Fibroblast of peridontal ligament (primary cell): ENCODE measurements at regions not wholly inside any gene's neighbourhood (a gene's known extent, or its start where the extent isn't known, plus 50 kb on each side); places are given as distances from the start of the nearest gene placed in this dataset.

Experiments used
- DNase-seq: peaks from one replicate; pipeline ENCODE4 v3.0.0-alpha.2; 2010; ENCODE audit errors: extremely low read depth

- no peak for DNase-seq
These were observed 316.9 kb upstream of the PRDM1 start for GRCh38 chr6:105769197-105769596.

- DNase-seq: no peak
These were observed 318.6 kb upstream of the PRDM1 start for GRCh38 chr6:105767541-105767940.

DNA sequence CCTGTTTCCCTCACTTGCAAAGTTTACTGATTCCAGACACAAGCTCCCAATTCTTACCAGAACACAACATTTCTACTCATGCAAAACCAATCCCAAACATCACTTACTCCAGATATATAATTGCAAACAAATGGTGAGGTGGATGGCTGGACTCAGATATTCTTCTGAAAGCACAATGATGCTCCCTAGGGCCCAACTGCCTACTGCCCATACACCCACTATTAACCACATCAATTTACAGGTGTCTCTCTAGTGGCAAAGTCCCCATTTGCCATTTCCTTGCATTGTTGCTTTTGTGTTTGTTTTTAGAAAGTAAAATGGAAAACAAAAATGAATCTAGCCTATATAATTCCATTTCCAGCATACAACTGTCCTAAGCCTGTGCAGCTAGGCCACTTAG is 320.9 kb upstream of the PRDM1 start:
- DNase-seq: no peak

- no peak for DNase-seq
These were observed 321.8 kb upstream of the PRDM1 start for GRCh38 chr6:105764315-105764714.

DNA sequence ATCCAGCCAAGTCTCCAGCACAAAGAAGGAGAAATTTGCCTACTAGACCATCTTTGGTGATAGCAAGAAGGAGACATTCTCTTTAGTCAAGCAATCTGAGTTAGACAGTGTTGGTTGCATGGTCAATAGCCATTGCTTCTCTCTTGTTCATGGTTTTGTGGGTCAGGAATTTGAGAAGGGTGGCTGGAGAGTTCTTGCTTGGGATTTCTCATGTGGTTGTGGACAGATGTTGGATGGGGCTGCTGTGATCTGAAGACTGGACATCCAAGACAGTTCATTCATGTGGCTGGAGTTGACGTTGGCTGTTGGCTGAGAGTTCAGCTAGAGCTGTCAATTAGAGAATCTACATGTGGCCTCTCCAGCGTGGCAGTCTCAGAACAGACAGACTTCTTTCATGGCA is 322.3 kb upstream of the PRDM1 start:
- DNase-seq: no peak

GRCh38 chr6:105760746-105761145 is 325.4 kb upstream of the PRDM1 start:
- DNase-seq: no peak

- DNase-seq: peak; percentile 90
These were observed 326.2 kb upstream of the PRDM1 start for GRCh38 chr6:105759946-105760345.

DNA sequence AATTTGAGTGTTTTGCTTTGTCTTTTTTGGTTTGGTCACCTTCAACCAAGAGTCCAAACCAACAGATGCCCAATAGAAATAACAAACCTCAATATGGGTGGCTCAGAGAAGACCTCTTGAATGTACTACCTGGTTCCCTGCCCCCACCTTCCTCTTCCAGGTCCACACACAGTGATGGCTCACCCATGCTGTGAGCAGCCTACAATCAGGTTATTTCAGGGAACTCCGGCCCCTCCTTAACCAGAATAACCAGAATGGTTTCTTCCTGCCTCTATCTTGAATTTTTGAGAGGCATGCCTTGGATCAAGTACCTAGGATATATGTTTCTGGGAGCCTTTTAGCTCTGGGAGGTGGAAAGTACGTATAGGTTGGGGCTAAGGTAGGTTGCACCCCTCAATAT is 327.1 kb upstream of the PRDM1 start:
- no peak for DNase-seq

- no peak for DNase-seq
These were observed 328.5 kb upstream of the PRDM1 start for GRCh38 chr6:105757512-105758200.

DNA sequence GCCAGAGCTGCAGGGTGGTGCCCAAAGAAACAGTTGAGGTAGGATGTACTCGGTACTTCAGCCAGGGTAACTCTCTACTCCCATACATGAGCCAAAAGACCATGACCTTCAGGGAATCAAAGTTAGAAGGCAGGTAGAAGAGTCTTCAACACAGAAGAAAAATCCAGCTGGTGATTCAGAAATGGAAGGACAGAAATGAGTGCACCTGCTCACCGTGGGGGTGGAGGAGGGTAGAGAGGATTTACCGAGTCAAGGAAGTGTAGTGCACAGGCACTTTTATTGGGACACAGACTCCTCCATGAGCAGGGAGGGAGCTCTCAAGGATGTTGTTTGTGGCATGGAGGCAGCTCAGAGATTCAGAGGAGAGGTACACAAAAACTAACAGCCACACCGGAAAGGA is 330.3 kb upstream of the PRDM1 start:
- no peak for DNase-seq

DNA sequence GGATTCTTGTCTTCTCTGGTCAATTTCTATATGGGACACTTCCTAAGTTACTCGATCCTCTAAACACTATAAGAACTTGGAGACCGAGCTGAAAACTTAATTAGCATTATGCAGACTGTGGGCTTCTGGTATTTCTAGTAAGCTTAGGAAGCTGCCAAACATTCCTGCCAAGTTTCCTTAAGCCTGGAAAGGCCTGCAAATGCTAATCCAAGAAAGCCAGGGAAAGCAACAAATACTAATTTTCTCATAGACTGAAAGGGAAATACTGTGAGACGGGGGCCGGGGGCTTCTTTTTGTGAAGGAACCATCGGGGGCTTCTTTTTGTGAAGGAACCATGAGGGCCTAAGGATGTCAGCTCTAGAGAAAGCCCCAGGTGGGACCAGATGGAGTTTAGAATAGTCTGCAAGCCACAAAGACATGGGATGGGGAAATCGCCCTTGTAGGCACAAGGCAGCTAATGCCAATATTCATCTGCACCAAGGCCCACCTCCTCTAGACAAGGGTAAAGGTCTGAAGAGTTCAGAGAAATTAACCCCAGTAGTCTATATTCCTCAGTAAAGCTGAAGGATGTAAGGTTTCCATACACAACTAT is 332.4 kb upstream of the PRDM1 start:
- DNase-seq: peak; percentile 96

DNA sequence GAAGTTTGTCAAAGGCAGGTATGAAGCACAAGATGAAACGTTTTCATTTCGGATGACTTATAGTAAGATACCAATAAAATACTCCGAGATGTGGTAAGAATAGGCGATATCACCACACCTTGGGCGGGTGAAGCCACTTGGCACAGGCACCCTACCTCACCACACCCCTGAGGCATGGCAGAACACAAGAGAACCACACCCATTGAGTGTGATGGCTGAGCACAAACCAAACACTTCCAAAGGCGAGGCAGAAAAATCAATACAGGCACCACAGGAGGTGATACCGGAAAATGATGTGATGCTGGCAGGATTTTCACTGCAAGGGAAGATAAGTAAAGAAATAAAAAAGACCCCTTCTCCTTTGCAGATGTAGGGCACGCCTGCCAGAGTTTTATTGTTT is 332.9 kb upstream of the PRDM1 start:
- DNase-seq: no peak

- DNase-seq: no peak
These were observed 336.0 kb upstream of the PRDM1 start for GRCh38 chr6:105750089-105750488.

- peak; percentile 54 for DNase-seq
These were observed 337.4 kb upstream of the PRDM1 start for GRCh38 chr6:105748737-105749161.

GRCh38 chr6:105747823-105748405 is 338.2 kb upstream of the PRDM1 start:
- DNase-seq: no peak

- no peak for DNase-seq
These were observed 339.6 kb upstream of the PRDM1 start for GRCh38 chr6:105746509-105746908.

DNA sequence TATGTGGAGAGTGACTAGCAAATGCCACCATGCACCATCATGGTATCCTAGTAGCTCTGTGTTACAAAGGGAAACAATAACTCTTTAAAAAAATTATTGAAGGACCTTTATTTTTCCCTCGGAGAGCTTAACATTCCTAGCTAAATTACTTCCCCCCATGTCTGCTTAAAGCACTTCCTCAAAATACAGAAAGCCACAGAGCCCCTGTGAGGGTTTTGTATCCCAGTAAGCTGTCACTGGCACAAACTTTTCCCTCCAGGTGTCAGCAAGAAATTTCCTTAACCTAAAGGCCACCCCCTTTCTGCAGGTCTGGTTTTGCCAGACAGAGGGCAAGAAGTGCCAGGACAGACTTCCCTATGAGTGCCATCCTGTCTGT is 340.0 kb upstream of the PRDM1 start:
- no peak for DNase-seq

DNA sequence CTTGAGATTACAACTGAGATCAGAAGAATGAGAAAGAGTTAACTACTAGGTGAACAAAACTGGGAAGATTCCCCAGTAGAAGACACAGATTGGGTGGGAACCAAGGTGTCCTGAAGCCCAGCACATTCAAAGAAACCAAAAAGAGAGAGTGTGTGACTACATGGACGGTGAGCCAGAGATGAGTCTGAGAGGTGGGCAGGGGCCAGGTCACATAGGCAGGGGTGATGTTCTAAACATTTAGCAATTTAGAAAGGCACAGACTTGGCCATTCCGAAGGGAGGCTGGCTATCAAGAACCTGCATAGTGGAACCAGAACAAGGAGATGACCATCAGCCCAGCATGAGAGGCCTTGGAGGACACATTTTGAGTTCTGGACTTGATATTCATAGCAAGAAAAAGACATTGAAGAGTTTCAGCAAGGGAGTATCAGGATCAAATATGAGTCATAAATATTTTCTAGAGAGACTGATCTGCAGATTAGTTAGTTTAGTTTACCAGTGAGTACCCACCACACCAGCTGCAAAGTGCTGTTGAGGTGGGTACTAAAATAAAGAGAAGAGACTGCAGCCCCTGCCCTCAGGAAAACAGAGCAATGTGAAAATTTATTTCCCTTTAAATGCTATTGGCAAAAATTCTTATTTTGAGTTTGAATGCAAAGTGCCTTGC is 340.5 kb upstream of the PRDM1 start:
- no peak for DNase-seq

DNA sequence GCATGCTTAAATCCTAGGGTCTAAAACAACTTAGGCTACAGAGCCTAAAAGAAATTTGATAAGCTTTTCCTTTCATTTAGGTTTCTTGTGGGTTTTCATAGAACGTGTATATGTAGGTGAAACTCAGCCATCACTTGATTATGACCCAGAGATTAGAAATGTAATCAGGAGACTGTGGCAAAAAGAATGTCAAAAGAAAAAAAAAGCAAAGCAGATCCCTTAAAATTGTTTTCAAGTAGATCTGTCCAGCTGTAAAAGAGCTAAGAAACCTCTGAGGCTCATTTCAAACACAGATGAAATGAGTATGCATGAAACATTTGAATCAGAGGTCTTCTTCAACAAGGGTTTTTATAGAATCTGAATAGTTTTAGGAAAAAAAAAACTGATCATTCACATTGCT is 341.3 kb upstream of the PRDM1 start:
- DNase-seq: peak; percentile 38

GRCh38 chr6:105740946-105741645 is 338.2 kb upstream of the PREP start:
- peak; percentile 67 for DNase-seq

GRCh38 chr6:105739764-105740163 is 336.9 kb upstream of the PREP start:
- DNase-seq: no peak

GRCh38 chr6:105733556-105734162 is 330.8 kb upstream of the PREP start:
- peak; percentile 72 for DNase-seq
